Aorta (tissue), 5 donors: ENCODE measurements at regions not wholly inside any gene's neighbourhood (a gene's known extent, or its start where the extent isn't known, plus 50 kb on each side); places are given as distances from the start of the nearest gene placed in this dataset.

Experiments used
- ATAC-seq: fragments of 200-7000 bp; cut with Tn5 transposase; one replicate; pipeline ENCODE4 v1.9.1; 2022; ENCODE audit warnings: moderate library complexity; ENCODE audit not compliant: low FRiP score
- DNase-seq, 2 donors: peaks; one replicate each; pipeline ENCODE4 v3.0.0-alpha.2; 2020
- H3K27ac ChIP-seq, 2 donors: one replicate each; pipeline ENCODE4 v1.5.1; 2013; ENCODE audit warnings: low read length in 2 of 2, mild to moderate bottlenecking in 2 of 2, moderate library complexity in 2 of 2, control low read depth in 1 of 2, inconsistent platforms in 1 of 2, low read depth in 1 of 2
- H3K27me3 ChIP-seq, 2 donors: one replicate each; pipeline ENCODE4 v1.6.1; 2013; ENCODE audit warnings: control low read depth in 1 of 2, low read length in 1 of 2, mild to moderate bottlenecking in 1 of 2, moderate library complexity in 1 of 2; ENCODE audit not compliant: insufficient read depth in 2 of 2, control insufficient read depth in 1 of 2
- H3K36me3 ChIP-seq, 2 donors: one replicate each; pipeline ENCODE4 v1.6.1; 2013; ENCODE audit warnings: control low read depth in 1 of 2, low read length in 1 of 2, mild to moderate bottlenecking in 1 of 2; ENCODE audit not compliant: insufficient read depth in 2 of 2, control insufficient read depth in 1 of 2
- H3K4me1 ChIP-seq, 2 donors: one replicate each; pipeline ENCODE4 v1.6.1; 2013; ENCODE audit warnings: low read length in 2 of 2, control low read depth in 1 of 2, mild to moderate bottlenecking in 1 of 2, moderate library complexity in 1 of 2; ENCODE audit not compliant: insufficient read depth in 2 of 2, control insufficient read depth in 1 of 2
- H3K4me3 ChIP-seq, 2 donors: one replicate each; pipeline ENCODE4 v1.5.1; 2013; ENCODE audit warnings: low read length in 2 of 2, control low read depth in 1 of 2, mild to moderate bottlenecking in 1 of 2
- H3K9me3 ChIP-seq: one replicate; pipeline ENCODE4 v1.6.1; 2013; ENCODE audit warnings: mild to moderate bottlenecking, low read length; ENCODE audit not compliant: control insufficient read depth
- WGBS, 2 donors: extraction: QIAGEN DNeasy Blood & Tissue Kit; methylation state at CpG; one replicate each; pipeline ENCODE4 v1.1.7; 2013; 5-methylcytosine and 5-hydroxymethylcytosine counted together
- intact Hi-C, 2 donors: fragments of 100-400 bp; cut with DNase I; formaldehyde crosslinking; loops; one replicate each; pipeline versions ENCODE4 v1.14.2 to v1.15.0; 2022
- donor health status: healthy with polysubstance abuse.
- donor health status: Bipolar disorder and iron deficiency.
- donor health status: DM: no; HTN: no; CAD: no.
- donor health status: DM: no; HTN: no; CAD: no.
- donor health status: DM: yes; HTN: yes; CAD: no.

DNA sequence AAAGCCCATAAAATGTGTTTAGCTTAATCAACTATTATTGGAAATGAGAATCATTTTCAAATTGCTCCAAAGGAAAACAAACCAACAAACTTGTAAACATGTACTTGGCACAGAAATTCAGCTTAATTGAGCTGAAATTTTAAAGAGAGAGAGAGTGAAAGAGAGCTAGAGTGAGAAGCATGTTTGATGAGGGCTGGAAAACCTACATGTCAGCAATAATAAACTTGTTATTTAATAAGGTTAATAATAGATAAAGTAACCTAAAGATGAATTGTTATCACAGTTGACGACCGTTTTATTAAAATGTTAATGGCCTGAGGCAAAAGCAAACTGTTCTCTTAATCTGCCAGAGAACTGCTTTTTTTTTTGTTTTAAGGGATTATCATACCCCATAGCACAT, 496.1 kb downstream of the RNF144B start:
- no peaks in the 10 kb centered on the region for H3K36me3 ChIP-seq
- WGBS, 2 donors, result 64 to 75% methylated on average over 2 of the region's 2 CpGs
- H3K4me3 ChIP-seq, result no peak overlapping the region
- no peaks in the 10 kb centered on the region for H3K27me3 ChIP-seq
- intact Hi-C loops, result no loop called here
- ATAC-seq (no peak), DNase-seq (no peak)
- peaks cover 2% of the 10 kb centered on the region for H3K9me3 ChIP-seq
- H3K27ac ChIP-seq, result no peak overlapping the region
- no peaks in the 10 kb centered on the region for H3K4me1 ChIP-seq

GRCh38 chr6:18883851-18884250, 496.7 kb downstream of the RNF144B start:
- DNase-seq (no peak), ATAC-seq (no peak)
- no peaks in the 10 kb centered on the region for H3K27me3 ChIP-seq
- no peak overlapping the region for H3K27ac ChIP-seq
- no peaks in the 10 kb centered on the region for H3K36me3 ChIP-seq
- H3K4me1 ChIP-seq, result no peaks in the 10 kb centered on the region
- H3K9me3 ChIP-seq, result peaks cover 2% of the 10 kb centered on the region
- intact Hi-C loops, result no loop called here
- H3K4me3 ChIP-seq, result no peak overlapping the region
- WGBS, 2 donors, result 78 to 91% methylated on average over 3 of the region's 3 CpGs

DNA sequence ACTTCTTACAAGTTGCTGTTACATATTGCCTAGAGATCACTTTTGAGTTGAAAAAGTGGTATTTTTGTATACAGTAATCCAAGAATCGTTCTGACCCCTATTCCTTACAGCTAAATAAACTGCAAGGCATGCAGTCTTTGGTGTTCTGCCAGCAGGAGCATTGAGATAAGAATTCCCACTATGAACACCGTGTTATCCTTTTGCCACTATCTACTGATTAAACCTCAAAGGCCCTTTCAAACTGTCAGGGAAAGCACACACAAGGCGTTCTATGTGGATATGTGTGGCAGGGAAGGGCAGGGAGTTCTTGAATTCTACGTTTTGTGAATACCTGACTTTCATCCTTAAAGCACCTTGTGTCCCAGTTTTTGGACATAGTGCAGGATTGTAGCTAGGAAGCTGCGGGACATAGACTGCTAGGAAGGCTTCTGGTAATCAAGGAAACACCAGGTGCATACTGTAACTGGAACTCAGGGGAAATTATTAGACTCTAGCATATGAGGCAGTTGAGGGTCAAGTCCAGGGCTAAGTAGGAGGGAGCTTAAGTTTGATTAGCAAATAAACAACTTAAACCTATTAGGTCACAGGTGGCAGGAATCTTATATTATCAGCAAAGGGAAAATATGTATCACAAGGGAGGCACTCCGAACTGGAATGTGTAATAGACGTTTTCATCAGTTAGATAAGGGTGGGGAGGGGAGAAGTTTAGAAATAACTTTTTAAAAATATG, 506.6 kb downstream of the RNF144B start:
- no peaks in the 10 kb centered on the region for H3K4me1 ChIP-seq
- H3K27me3 ChIP-seq, result no peaks in the 10 kb centered on the region
- H3K27ac ChIP-seq, result no peak overlapping the region
- H3K9me3 ChIP-seq, result no peaks in the 10 kb centered on the region
- no peak for DNase-seq
- no peak overlapping the region for H3K4me3 ChIP-seq
- no peaks in the 10 kb centered on the region for H3K36me3 ChIP-seq
- intact Hi-C loops, result no loop called here
- no peak for ATAC-seq
- 24 to 34% methylated on average over 7 of the region's 7 CpGs for WGBS, 2 donors

DNA sequence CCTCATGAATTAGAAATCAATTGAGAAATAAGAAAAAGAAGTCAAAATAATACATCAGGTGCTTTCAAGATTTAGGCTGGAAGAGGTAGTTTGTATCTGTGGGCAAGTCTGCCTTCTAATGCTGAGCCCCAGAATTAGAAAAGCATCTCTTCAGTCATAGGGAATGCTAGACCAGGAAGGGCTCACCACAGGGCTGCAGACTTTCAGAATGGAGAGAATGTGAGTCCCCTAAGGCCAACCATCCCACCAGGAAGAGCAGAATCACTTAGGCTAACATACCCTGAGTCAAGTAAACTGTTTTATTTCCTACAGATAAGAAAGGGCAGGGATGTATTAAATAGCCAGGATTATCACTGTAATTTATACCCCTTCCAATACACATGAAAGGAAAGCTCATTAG, 510.2 kb downstream of the RNF144B start:
- Histone ChIP-seq H3K4me3 (no peak overlapping the region), H3K27ac (no peak overlapping the region), H3K4me1 (no peaks in the 10 kb centered on the region), H3K36me3 (no peaks in the 10 kb centered on the region), H3K27me3 (no peaks in the 10 kb centered on the region), H3K9me3 (peaks cover 2% of the 10 kb centered on the region)
- ATAC-seq (no peak), DNase-seq (no peak)
- intact Hi-C loops, result no loop called here

GRCh38 chr6:18904681-18905080, 517.5 kb downstream of the RNF144B start:
- intact Hi-C loops, result no loop called here
- no peak for ATAC-seq
- H3K4me3 ChIP-seq, result no peak overlapping the region
- H3K9me3 ChIP-seq, result peaks cover 2% of the 10 kb centered on the region
- no peak for DNase-seq
- WGBS, 2 donors, result 92 to 93% methylated on average over 2 of the region's 2 CpGs
- no peaks in the 10 kb centered on the region for H3K27me3 ChIP-seq
- H3K36me3 ChIP-seq, result no peaks in the 10 kb centered on the region
- no peak overlapping the region for H3K27ac ChIP-seq
- no peaks in the 10 kb centered on the region for H3K4me1 ChIP-seq

DNA sequence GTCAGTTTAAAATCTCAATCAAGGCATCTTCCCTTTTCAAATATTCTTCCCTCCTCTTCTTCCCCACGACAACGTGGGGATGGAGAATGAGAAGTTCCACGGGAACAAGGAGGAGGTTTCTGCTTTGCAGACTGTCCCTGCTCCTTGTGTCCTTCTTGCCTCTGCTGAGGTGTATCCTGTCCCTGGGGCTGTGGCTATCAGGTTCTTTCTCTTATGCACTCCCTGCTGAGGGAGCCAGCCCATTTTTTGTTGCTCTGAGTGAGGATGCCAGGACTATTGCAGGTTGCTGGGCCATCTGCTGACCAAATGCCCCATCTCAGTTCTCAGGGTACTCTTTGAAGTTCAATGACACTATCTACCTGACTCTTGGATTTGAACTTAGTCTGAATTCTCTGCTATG, 533.6 kb downstream of the RNF144B start:
- ATAC-seq, result no peak
- Histone ChIP-seq H3K27ac (no peak overlapping the region), H3K36me3 (no peaks in the 10 kb centered on the region), H3K9me3 (no peaks in the 10 kb centered on the region), H3K4me1 (no peaks in the 10 kb centered on the region), H3K27me3 (no peaks in the 10 kb centered on the region), H3K4me3 (no peak overlapping the region)
- intact Hi-C loops, result no loop called here
- DNase-seq, result no peak
- 90 to 93% methylated on average over 3 of the region's 3 CpGs for WGBS, 2 donors

DNA sequence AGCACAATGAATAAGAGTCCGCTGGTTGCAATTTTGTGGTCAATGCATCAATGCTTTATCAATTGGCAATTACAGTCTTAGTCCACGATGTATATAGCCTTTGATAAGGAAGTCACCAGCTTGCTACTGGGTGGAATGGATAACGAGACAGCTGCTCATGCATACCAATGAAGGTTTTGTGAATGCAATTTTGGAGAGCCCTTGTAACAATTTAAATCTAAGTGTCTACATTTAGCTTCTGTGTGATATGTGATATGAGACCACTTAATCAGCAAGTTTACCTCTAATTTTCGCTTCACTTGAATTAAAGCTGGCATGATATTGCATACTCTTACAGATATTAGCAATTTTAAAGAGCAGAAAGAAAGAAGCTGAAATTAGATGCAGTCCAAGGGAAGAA, 543.9 kb downstream of the RNF144B start:
- intact Hi-C loops, result no loop called here
- ATAC-seq, result no peak
- 90 to 91% methylated on average over 4 of the region's 4 CpGs for WGBS, 2 donors

DNA sequence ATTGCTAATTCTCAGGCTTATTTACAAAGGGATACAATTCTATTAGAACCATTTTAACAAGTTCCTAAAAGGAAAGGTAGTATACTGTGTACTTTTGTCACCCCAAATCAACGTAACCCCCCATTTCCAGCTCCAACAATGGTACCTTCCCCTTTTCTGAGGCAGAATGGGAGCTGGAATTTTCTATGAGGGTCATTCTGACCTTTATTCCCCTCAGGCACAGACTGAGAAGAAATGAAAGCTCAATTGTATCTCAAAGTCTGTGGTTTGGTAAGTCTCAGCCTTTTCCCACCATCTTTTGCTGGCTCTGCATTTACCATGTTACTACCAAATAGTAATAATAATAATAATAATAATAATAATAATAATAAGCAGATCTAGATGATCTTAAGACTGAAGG, 571.0 kb downstream of the RNF144B start:
- H3K9me3 ChIP-seq, result no peaks in the 10 kb centered on the region
- no peaks in the 10 kb centered on the region for H3K36me3 ChIP-seq
- H3K27ac ChIP-seq, result no peak overlapping the region
- no peak for DNase-seq
- H3K4me1 ChIP-seq, result no peaks in the 10 kb centered on the region
- WGBS, 2 donors, result 94% methylated on average over 1 of the region's 1 CpG
- H3K4me3 ChIP-seq, result no peak overlapping the region
- no peaks in the 10 kb centered on the region for H3K27me3 ChIP-seq
- ATAC-seq, result no peak
- intact Hi-C loops, result no loop called here

More for the DNA sequence above, 543.9 kb downstream of the RNF144B start:
- Histone ChIP-seq H3K4me1 (no peaks in the 10 kb centered on the region), H3K36me3 (no peaks in the 10 kb centered on the region), H3K4me3 (no peak overlapping the region), H3K27me3 (no peaks in the 10 kb centered on the region), H3K27ac (no peak overlapping the region), H3K9me3 (no peaks in the 10 kb centered on the region)
- no peak for DNase-seq

GRCh38 chr6:18961566-18961965, 574.4 kb downstream of the RNF144B start:
- H3K4me3 ChIP-seq, result no peak overlapping the region
- no peak overlapping the region for H3K27ac ChIP-seq
- no peaks in the 10 kb centered on the region for H3K36me3 ChIP-seq
- intact Hi-C loops, result no loop called here
- no peaks in the 10 kb centered on the region for H3K9me3 ChIP-seq
- ATAC-seq, result no peak
- no peak for DNase-seq
- 21 to 31% methylated on average over 2 of the region's 2 CpGs for WGBS, 2 donors
- H3K4me1 ChIP-seq, result no peaks in the 10 kb centered on the region
- no peaks in the 10 kb centered on the region for H3K27me3 ChIP-seq
